HG02973 (cell line): ENCODE measurements at regions not wholly inside any gene's neighbourhood (a gene's known extent, or its start where the extent isn't known, plus 50 kb on each side); places are given as distances from the start of the nearest gene placed in this dataset.

Source experiments
- ATAC-seq: cut with Tn5 transposase; IDR thresholded peaks from one replicate; pipeline ENCODE4 v1.9.1; 2021; ENCODE audit warnings: moderate library complexity; ENCODE audit not compliant: unreplicated experiment

DNA sequence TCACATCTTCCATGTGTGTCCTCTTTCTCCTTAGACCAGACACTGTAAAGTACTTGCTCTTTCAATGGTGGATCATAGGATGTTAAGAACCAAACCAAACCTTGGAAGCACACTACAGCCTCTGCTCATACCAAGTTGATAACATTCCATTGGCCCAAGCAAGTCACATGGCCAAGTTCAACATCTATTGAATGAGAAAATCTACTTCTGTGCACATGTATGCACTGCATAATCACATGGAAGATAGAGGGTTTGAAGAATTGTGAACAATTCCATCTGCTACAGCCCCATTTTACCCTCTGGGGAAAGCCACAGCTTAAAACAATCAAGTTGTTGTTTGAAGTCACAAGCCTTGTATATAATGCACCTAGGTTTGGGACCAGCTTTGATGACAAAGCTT, 68.2 kb downstream of the MFAP3 start:
- ATAC-seq: no peak

DNA sequence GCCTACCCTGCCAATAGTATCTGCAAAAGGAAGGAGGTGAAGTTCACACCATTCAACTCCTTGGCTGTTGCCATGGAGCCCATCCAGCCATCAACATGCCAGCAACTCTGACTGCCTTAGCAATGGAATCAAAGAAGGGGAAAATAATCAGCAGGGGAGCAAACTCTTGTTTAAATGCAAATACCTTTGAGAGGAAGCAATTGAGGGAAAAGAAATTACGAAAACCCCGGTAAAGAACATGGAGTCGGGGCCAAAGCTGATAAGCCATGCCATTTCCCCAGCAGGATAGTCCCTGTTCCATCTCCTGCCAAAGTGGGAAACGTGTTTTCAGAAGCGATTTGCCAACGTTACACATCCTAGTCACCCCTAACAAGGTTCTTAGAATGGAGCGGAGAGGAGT, 69.0 kb downstream of the MFAP3 start:
- no peak for ATAC-seq

DNA sequence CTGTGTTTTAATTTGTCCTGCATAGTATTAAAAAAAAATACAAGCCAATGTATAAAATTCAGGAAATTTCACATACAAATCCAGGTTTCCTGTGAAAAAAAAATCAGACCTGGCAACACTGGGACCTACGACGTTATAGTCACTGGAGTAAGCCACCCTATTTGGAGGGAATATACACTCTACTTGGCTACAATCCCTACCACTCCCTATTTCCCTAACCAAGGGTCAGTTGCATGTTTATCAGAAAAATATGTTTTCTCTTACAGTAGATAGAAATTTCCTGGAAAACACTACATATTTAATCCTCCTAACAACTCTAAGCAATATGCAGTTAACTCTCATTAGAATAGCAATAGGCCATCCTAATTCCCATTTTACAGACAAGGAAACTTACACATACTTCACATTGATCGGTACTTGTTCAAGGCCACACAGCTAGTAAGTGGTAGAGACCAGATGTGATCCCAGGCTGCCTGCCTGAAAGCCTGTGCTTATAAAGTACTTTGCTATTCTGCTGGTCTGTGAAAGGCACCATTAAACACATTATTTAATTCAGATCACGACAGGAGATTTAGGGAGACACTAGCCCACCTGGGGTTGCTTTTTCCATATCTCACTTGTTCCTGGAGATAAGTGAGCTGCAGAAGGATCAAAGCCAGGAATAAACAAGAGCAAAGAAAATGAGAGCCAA, 70.8 kb downstream of the MFAP3 start:
- ATAC-seq: no peak

DNA sequence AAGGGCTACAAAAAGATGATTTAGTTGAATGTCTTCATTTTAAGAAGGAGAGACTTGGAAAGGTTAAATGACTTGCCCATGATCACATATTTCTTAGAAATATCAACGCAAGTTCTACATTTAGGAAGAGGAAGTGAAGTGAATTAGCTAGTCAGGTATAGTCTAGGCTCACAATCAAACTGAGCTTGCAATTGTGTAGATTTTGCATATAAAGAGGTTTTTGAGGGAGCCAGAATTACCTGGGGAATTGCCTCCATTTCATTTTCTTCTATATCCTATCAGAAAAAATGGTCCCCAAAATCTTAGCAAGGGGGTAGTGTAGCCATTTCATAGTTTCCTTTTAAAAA, 71.3 kb downstream of the MFAP3 start:
- no peak for ATAC-seq

DNA sequence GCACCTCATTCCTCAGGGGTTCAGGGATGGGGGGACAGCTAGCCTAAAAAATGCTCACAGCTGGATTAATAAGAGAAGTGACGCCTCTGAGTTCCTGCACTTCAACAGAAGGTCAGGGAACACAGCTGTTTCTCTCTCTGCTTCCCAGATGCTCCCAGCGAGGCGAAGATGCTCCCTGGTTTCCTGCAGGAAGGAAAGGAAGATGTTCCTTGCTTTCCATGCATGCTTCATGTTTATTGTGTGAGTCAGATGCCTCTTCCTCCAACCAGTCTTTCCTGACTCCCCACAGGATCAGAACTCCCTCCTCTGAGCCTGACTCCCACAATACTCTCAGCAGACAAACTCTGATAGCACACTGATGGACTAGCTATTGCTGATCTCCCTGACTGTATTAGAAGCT, 71.9 kb downstream of the MFAP3 start:
- ATAC-seq: no peak

DNA sequence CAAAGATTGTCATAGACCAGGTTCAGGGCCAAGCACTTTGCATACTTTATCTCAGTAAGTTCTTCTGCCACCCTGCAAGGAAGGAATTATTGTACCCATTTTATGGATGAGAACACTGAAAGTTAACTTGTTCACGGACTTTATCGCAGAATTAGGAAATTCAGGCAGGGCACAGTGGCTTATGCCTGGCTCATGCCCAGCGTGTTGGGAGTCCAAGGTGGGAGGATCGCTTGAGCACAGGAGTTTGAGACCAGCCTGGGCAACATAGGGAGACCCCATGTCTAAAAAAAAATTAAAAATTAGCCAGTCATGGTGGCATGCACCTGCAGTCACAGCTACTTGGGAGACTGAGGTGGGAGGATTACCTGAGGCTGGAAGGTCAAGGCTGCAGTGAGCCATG, 72.4 kb downstream of the MFAP3 start:
- ATAC-seq: no peak

DNA sequence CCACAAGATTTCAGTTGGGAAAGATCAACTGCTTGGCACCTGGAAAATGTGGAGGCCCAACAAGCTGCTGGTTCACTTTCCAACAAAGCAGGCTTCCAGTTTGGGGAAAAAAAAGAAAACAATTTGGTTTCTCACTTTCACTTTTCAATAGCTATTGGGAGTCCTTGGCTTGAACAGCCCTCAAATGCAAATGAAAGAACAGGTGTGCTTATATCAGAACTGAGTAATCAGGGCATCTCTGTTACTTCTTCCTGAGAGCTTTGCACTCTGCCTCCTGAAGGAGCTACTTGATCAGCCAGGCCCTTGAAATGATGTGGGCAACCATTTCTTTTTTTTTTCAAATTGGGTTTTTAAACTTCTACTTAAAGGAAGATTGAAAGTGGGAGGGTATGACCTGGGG, 73.5 kb downstream of the MFAP3 start:
- peak; percentile 88 for ATAC-seq

DNA sequence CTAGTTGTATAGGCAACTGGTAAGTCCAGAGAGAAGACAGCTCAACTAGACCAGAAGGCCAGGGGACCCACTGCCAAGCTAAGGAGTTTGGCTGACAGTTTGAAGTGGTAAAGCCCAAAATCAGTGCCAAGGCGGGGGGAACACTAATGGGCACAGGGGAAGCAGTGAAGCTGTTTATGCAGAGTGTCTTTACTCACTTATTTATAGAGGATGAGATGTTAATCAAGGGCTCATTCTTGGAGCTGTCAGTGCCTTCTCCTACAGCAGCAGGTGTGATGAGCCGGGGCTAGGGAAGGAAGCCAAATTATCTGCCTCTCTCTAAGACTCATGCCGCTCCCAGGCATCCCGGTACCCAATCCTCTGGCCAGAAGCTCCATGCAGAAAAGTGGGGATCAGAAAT, 75.2 kb upstream of the GALNT10 start:
- ATAC-seq: no peak

DNA sequence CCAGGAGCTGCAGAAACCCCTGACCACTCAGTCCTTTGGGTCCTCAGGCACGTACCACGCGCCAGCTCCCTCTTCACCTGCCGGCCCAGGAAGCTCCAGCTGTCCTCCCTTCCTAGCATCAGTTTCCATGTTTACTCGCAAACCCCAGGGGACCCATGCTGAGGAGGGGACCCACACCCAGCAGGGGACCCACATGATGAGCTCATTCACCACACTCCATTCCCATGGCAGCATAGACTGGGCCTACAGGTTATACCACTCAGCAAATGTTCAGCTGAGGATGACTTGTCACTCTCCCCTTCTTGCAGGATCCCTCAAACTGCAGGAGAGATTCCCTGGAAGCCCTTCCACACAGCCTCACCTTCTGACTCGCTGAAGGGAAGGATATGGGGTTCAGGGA, 73.5 kb upstream of the GALNT10 start:
- no peak for ATAC-seq

DNA sequence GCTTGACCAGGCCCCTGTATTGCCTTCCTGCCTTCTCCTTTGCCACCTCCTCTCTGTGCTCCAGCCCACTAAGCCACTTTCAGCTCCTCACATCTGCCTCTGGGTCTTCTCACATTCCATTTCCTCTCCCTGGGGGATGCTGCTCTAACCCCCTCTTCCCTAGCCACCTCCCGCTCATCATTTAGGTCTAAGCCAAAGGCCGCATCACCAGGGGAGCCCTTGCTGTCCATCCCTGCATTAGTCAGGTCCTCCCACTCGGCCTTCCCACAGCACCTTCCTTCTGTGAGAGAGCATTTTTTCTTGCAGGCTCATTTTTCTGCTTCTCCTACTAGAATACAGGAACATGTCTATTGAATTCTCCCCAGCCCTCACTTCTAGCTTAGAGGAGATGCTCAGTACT, 72.6 kb upstream of the GALNT10 start:
- ATAC-seq: no peak

DNA sequence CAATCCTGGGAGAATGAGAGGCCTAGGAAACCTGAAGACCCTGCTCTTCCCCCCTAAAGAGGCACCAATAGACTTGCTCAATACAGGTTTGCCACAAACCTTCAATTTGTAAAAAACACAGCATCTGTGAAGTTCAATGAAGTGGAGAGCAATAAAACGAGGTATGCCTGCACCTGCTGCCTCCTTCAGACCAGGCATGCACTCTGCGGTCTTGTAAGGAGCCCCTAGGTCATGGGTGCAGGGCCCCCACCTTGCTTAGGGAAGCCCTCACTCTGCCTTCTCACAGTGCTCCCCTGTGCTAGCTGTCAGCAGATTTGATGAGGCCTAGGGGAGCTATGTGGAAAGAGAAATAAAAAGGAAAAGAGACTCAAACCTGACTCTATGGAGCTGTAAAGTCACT, 72.1 kb upstream of the GALNT10 start:
- no peak for ATAC-seq

DNA sequence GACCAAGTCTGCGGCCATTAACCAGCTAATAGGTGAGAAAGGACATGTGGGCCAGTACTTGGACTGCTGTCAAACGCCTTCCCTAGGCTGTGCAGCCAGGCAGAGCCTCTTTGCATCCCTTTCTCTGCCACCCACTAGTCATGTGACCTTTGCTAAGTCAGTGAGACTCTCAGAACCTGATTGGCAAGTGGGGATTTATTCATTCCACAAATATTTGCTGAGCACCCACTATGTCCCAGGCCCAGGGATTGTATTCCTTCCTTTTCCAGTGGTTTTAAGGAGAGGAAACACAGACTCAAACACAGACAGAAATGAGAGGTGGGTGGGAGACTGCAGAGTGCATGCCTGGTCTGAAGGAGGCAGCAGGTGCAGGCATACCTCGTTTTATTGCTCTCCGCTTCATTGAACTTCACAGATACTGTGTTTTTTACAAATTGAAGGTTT, 71.6 kb upstream of the GALNT10 start:
- no peak for ATAC-seq

DNA sequence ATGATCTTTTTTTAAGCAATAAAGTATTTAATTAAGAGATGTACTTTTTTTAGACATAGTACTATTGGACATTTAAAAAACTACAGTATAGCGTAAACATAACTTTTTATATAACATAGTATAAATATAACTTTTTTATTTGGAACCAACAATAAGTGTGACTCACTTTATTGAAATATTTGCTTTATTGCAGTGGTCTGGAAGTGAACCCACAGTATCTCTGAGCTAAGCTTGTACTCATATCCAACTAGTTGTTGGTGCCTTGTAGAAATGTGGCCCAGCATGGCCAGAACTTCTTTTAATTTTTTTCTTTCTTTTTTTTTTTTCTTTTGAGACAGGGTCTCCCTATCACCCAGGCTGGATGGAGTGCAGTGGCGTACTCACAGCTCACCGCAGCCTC, 61.5 kb upstream of the GALNT10 start:
- ATAC-seq: no peak

DNA sequence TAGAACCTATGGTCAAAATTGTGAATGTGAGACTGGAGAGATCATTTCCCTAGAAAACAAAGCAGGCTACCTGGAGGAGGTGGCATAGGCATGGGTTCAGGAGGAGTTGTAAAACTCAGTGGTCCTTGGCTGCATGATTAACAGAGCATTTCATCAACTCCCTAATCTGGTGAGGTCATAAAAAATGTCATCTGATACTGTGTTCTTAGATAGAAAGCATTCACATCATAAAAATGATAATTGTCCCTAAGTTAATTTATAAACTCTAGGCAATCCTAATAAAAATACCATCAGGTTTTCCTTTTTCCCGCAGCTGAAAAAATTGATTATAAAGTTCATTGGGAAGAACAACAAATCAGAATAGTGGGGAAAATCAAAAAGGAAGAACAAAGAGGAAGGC, 60.6 kb upstream of the GALNT10 start:
- no peak for ATAC-seq

DNA sequence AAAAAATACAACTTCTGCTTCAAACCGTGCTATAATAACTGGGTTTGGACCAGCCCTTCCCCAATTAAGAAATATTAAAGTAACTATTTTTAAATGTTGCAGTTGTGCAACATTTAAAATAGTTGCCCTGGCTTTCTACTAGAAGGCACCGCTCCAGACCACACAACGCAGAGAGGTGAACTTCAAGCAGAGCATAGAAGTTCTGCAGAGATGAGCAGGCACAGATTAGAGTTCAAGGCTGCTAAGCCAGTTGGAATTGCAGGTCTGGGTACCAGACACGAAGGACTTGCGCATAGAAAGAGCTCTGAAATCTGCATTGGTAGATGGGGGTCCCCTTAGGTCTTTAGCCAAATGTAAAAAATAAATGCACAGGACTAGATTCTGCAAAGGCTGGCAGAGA, 58.7 kb upstream of the GALNT10 start:
- ATAC-seq: no peak

DNA sequence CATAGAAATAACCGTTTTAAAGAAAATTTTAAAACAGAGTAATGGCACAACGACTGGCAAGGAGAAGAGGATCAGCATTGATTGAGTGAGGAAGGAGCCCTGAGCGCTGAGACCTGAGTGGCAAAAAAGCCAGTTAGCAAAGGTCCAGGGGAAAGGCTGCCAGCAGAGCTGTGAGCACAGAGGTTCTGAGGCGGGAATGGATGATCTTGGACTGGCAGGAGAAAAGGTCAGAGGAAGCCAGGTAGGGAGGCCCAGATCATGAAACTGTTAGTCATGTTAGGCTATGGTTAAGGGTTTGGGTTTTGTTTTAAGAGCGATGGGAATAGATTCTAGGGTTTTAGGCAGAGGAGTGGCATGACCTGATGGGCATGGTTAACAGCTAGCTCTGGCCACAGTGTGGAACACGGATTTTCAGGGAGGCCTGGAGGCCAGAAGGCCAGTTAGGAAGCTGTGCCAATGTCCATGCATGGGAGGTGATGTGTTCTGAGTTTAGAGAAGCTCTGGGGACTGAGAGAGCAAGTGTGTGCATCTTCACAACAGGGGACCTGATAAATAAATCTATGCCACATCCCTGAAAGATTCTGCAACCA, 57.7 kb upstream of the GALNT10 start:
- no peak for ATAC-seq

DNA sequence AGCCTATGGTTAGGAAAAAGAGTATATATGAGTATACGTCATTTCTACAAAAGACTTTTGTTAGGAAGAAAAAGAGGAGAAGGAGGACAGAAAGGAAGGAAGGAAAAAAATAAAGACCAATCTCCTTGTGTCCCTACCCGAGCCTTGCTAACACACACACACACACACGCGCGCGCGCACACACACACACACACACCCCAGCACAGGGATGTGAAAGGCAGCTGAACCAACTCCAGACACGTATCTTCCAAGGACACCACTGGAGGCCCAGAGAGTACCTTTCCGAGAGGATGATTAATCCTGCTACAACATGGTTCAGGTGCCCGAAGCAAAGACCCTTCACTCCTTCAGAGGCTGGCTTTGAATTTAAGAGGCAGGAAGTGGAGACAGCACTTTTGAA, 56.9 kb upstream of the GALNT10 start:
- no peak for ATAC-seq

DNA sequence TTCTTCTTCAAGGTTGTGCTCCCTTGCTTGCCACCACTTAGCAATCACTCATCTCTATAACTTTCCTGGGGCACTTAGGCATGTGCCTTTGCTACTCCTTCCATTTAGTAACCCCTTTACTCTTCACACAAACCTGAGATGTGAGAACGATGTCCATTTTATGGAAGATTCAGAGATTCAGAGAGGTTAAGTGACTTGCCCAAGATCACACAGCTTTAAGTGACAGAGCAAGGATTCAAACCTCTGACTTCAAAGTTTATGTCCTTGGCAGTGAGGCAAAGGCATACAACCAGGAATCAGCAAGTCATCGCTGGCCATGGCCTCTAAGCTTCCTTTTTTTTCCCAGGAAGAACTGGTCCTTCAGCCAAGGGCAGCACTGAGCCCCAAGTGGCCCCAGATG, 56.0 kb upstream of the GALNT10 start:
- no peak for ATAC-seq

DNA sequence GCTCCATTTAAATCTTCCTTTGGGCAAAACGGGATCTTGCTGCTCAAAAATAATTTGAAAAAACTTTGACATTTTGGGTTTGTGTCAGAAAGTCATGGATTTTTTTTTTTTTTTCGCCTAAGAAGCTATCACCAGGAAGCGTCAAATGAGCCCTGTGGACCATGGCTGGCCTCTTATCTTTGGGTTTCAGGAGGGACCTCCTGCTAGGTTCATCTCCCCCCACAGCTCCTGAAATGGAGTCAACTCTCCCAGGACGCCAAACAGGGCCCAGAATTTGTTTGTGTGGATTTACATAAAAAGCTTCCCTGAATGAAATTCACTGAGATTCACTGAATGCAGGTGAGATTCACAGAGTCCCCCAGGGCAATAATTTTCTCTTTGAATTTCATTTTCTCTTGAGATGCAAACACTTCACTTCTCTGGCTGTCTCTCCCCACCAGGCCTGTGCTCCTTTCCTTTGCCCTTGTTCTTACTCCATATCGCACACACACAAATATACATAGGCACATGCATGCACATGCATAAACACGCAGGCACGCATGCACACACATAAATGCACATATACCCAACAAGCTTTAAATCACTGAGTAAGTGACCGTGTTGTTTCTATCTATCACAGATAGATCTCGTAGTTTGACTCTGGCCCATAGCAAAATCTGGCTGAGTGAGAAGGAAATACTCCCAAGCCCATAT, 55.3 kb upstream of the GALNT10 start:
- no peak for ATAC-seq

DNA sequence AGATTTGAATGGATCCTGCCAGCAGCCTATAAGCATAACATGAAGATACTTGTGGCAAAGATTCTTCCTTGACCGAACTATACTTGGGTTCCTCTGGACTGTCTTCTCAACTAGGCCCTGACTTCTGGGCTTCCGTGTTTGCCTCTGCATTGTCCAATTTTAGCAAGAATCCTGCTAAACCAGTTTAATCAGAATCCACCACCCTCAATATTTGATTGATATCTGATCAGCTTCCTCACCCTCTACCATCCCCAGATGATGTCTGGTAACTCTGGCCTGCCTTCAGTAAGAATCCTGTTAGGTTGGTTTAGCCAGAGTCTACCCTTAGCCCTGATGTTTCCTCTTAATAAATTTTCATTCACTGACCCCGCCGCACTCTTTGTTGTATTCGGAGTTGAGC, 54.4 kb upstream of the GALNT10 start:
- no peak for ATAC-seq

DNA sequence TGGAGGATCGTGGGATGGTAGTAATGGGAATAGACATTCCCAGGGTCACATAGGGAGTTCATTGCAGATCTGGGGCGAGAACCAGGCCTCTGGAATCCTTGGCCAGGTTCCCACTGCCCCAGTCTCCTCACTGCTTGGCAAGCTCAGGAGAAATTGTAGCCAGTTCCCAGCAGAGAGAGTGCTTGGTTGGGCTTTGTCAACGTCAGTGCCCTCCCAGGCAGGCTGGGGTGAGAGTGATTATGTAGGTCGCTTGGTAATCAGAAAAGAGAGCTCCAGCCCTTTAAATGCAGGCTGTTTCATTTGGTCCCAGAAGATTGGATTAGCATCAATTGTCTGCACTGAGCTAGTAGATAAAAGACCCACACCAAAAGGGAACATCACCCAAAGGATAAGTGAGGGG, 51.8 kb upstream of the GALNT10 start:
- no peak for ATAC-seq

DNA sequence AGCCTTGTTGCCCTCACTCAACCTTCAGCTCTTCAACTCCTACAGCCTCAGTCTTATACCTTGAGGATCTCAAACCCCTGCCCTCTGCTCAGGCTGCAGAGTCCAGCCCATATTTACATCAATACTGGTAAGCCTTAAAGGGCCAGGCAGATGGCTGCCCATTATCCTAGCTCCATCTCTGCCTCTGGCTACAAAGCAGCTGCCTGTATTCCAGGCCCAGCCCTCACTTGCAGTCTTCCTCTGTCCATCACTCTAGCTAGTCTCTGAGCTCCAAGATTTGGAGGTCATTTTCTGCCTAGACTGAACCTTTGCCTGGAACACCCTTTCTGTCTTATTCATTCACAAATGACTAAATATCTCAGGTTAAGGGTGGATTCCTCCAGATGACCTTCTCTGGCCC, 50.2 kb upstream of the GALNT10 start:
- no peak for ATAC-seq
